ENCODE measurements at regions not wholly inside any gene's neighbourhood (a gene's known extent, or its start where the extent isn't known, plus 50 kb on each side); places are given as distances from the start of the nearest gene placed in this dataset.

DNA sequence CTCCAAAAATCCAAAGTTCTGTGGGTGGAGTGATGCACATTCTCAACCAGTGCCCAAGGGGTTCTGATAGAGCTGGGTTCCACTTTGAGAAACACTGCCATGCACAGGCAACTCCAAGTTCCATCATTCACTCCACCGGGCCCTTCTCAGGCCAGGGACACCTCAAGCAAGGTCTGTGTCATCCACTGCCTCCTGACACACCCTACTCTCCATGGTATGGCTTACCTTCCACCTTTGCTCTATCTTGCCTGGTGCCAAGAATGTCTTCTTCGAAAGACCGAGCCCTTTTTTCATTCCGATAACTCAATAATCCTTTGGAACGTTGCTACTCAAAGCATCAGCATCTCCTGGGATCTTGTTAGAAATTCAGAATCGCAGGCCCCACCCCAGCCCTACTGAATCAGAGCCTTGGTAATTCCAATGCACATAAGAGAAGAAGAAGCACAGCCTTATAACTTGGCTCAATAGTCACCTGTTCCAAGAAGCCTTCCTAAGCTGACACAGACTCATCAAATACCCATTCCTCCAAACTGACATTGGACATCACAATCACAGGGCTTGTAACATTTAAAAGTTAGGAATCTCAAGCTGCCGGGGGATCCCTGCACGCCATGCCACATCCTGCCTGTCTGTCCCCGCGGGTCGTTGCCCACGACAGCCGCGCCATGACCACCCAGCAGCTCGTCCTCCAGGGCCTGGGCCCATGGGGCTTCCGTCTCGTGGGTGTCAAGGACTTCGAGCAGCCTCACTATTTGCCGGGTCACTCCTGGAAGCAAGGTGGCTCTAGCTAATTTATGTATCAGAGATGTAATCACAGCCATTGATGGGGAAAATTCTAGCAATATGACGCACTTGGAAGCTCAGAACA, 66.4 kb downstream of the VCPKMT start:
- TF ChIP-seq CTCF (IDR thresholded peaks at IDR 0.05) (no peak), POLR2A (IDR thresholded peaks at IDR 0.05) (no peak)

All from esophagus squamous epithelium (tissue), 4 donors.